ENCODE measurements at regions not wholly inside any gene's neighbourhood (a gene's known extent, or its start where the extent isn't known, plus 50 kb on each side); places are given as distances from the start of the nearest gene placed in this dataset.

DNA sequence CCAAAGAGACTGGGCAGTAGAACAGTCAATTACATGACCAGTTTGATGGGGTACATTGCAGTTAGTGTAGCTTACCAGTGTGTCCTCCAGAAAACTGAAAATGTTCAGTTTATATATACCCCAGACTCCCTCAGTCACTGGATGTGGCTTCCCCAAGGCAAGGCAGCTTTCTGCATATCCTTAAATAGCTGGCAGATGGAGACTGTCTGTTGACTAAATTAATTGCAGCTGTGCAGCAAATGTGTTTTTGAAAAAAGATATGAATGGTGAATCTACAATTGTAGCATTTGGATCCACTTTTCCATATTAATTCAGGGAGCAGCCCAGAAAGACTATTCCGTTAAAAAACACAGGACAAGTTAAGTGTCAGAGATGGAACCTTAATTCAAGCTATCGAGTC is 565.1 kb upstream of the CCDC179 start:
- no peaks in the 10 kb centered on the region for H3K4me1 ChIP-seq
- WGBS (ENCODE audit: insufficient coverage, low coverage, low lambda C conversion rate, missing lambda C conversion rate), result 26% methylated on average over 2 of the region's 2 CpGs
- intact Hi-C loops (cut with DNase I), result no loop called here
- no peak overlapping the region for H3K4me3 ChIP-seq
- DNase-seq (no peak), ATAC-seq (no peak)
- H3K36me3 ChIP-seq, result no peaks in the 10 kb centered on the region
- TF ChIP-seq POLR2A (IDR thresholded peaks at IDR 0.05), result no peak
- TF ChIP-seq, protein P1, sequence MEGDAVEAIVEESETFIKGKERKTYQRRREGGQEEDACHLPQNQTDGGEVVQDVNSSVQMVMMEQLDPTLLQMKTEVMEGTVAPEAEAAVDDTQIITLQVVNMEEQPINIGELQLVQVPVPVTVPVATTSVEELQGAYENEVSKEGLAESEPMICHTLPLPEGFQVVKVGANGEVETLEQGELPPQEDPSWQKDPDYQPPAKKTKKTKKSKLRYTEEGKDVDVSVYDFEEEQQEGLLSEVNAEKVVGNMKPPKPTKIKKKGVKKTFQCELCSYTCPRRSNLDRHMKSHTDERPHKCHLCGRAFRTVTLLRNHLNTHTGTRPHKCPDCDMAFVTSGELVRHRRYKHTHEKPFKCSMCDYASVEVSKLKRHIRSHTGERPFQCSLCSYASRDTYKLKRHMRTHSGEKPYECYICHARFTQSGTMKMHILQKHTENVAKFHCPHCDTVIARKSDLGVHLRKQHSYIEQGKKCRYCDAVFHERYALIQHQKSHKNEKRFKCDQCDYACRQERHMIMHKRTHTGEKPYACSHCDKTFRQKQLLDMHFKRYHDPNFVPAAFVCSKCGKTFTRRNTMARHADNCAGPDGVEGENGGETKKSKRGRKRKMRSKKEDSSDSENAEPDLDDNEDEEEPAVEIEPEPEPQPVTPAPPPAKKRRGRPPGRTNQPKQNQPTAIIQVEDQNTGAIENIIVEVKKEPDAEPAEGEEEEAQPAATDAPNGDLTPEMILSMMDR (IDR thresholded peaks at IDR 0.05), result no peak
- H3K27me3 ChIP-seq, result no peaks in the 10 kb centered on the region
- H3K9me3 ChIP-seq, result no peaks in the 10 kb centered on the region
- H3K27ac ChIP-seq, result no peak overlapping the region

DNA sequence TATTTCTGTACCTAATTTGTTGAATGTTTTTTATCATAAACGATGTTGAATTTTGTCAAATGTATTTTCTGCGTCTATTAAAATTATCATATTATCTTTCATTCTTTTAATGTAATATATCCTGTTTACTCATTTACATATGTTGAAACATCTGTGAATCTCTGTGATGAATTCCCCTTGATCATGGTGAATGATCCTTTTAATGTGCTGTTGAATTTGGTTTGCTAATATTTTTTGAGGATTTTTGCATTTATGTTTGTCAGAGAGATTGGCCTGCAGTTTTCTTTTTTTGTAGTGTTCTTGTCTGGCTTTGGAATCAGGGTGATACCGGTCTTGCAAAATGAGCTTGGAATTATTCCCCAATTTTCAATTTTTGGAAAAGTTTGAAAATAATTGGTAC is 569.3 kb upstream of the CCDC179 start:
- intact Hi-C loops (cut with DNase I), result no loop called here
- no peak for ATAC-seq

DNA sequence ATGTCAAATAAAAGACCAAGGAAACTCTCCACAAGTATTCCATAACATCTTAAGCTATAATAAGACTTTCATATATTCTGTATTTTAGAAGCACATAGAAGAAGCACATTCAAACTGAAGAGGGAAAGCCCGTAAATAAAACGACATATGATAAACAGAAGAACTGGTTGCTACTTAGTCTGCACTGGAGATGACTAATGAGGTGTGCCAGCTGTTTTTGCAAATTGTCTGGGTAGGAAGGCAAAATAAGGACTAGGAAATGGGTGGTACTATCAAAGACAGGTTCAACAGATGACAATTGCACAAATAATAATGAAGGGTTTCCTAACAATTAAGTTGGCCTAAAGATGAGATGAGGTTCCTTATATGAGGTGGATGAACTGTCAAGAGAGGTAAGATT is 593.2 kb upstream of the CCDC179 start:
- ATAC-seq, result no peak
- Histone ChIP-seq H3K9me3 (no peaks in the 10 kb centered on the region), H3K36me3 (no peaks in the 10 kb centered on the region), H3K27ac (no peak overlapping the region), H3K4me1 (no peaks in the 10 kb centered on the region), H3K27me3 (no peaks in the 10 kb centered on the region), H3K4me3 (no peak overlapping the region)
- 70% methylated on average over 2 of the region's 2 CpGs for WGBS (ENCODE audit: insufficient coverage, low coverage, low lambda C conversion rate, missing lambda C conversion rate)
- intact Hi-C loops (cut with DNase I), result no loop called here
- DNase-seq, result no peak
- TF ChIP-seq POLR2A (IDR thresholded peaks at IDR 0.05), result no peak
- TF ChIP-seq, protein P1 (IDR thresholded peaks at IDR 0.05), result no peak

More for the DNA sequence above, 569.3 kb upstream of the CCDC179 start:
- H3K27me3 ChIP-seq, result no peaks in the 10 kb centered on the region
- H3K36me3 ChIP-seq, result no peaks in the 10 kb centered on the region
- H3K4me1 ChIP-seq, result no peaks in the 10 kb centered on the region
- DNase-seq, result no peak
- TF ChIP-seq, protein P1 (IDR thresholded peaks at IDR 0.05), result no peak
- TF ChIP-seq POLR2A (IDR thresholded peaks at IDR 0.05), result no peak
- no peak overlapping the region for H3K27ac ChIP-seq
- 46% methylated on average over 3 of the region's 3 CpGs for WGBS (ENCODE audit: insufficient coverage, low coverage, low lambda C conversion rate, missing lambda C conversion rate)
- H3K4me3 ChIP-seq, result no peak overlapping the region
- no peaks in the 10 kb centered on the region for H3K9me3 ChIP-seq

DNA sequence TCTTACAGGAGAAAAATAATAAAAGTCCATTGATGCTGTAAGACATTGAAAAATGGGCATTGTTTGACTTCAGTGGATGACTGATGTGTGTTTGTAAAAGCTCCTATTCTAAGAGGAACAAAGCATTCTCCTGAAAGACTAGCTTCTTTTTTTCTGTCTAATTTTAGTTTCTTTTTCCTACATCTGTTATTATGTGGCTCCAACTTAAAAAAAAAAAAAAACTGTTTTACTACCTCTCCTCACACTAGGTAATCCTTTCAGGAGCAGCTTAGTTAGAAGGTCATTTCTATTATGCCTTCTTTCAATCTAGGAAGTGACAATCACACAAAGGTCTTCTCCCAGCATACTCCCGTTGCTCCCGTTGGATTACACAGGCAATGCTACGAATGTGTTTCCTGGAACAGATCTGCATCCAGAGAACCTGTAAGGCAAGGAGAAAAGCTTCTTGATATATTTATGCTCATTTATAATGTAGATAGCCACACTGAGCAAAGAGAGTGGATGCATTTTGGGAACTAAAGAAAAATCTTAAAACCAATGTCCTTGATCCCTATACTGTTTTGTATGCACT is 595.1 kb upstream of the CCDC179 start:
- no peaks in the 10 kb centered on the region for H3K4me1 ChIP-seq
- no peak overlapping the region for H3K4me3 ChIP-seq
- intact Hi-C loops (cut with DNase I), result no loop called here
- DNase-seq, result no peak
- no peaks in the 10 kb centered on the region for H3K27me3 ChIP-seq
- WGBS (ENCODE audit: insufficient coverage, low coverage, low lambda C conversion rate, missing lambda C conversion rate), result 13% methylated on average over 3 of the region's 3 CpGs
- no peaks in the 10 kb centered on the region for H3K36me3 ChIP-seq
- ATAC-seq, result no peak
- no peaks in the 10 kb centered on the region for H3K9me3 ChIP-seq
- H3K27ac ChIP-seq, result no peak overlapping the region
- TF ChIP-seq, protein P1 (IDR thresholded peaks at IDR 0.05), result no peak
- no peak for TF ChIP-seq POLR2A (IDR thresholded peaks at IDR 0.05)

DNA sequence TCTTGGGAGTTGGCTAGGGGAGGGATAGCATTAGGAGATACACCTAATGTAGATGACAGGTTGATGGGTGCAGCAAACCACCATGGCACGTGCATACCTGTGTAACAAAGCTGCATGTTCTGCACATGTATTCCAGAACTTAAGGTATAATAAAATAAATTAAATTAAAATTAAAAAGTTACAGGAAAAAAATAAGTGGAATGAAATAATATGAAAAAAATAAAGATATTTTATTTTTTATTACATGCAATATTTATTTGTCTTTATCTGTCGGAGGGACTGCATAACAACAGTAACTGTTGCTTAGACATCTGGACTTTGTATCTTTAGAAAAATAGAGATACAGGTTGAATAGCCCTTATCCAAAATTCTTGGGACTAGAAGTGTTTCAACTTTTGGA is 597.4 kb upstream of the CCDC179 start:
- intact Hi-C loops (cut with DNase I), result no loop called here
- 75% methylated on average over 2 of the region's 2 CpGs for WGBS (ENCODE audit: insufficient coverage, low coverage, low lambda C conversion rate, missing lambda C conversion rate)
- no peaks in the 10 kb centered on the region for H3K36me3 ChIP-seq
- H3K27me3 ChIP-seq, result no peaks in the 10 kb centered on the region
- H3K27ac ChIP-seq, result no peak overlapping the region
- no peaks in the 10 kb centered on the region for H3K9me3 ChIP-seq
- DNase-seq (no peak), ATAC-seq (no peak)
- H3K4me3 ChIP-seq, result no peak overlapping the region
- TF ChIP-seq, protein P1 (IDR thresholded peaks at IDR 0.05), result no peak
- no peak for TF ChIP-seq POLR2A (IDR thresholded peaks at IDR 0.05)
- no peaks in the 10 kb centered on the region for H3K4me1 ChIP-seq
